ENCODE measurements at regions not wholly inside any gene's neighbourhood (a gene's known extent, or its start where the extent isn't known, plus 50 kb on each side); places are given as distances from the start of the nearest gene placed in this dataset.

GRCh38 chr6:145336119-145336518 is 399.2 kb downstream of the EPM2A start:
- H3K9me3 ChIP-seq = no peaks in the 10 kb centered on the region
- TF ChIP-seq POLR2A (IDR thresholded peaks at IDR 0.05) = no peak
- no peak for TF ChIP-seq CTCF (IDR thresholded peaks at IDR 0.05)
- DNase-seq = no peak
- no peaks in the 10 kb centered on the region for H3K4me1 ChIP-seq
- H3K36me3 ChIP-seq = no peaks in the 10 kb centered on the region
- H3K4me3 ChIP-seq = no peak overlapping the region
- no peaks in the 10 kb centered on the region for H3K27me3 ChIP-seq
- H3K27ac ChIP-seq = no peak overlapping the region

GRCh38 chr6:145339089-145339488 is 396.2 kb downstream of the EPM2A start:
- Histone ChIP-seq H3K36me3 (no peaks in the 10 kb centered on the region), H3K4me1 (no peaks in the 10 kb centered on the region), H3K4me3 (no peak overlapping the region), H3K9me3 (no peaks in the 10 kb centered on the region), H3K27ac (no peak overlapping the region), H3K27me3 (no peaks in the 10 kb centered on the region)
- TF ChIP-seq CTCF (IDR thresholded peaks at IDR 0.05) (no peak), POLR2A (IDR thresholded peaks at IDR 0.05) (no peak)
- no peak for DNase-seq

DNA sequence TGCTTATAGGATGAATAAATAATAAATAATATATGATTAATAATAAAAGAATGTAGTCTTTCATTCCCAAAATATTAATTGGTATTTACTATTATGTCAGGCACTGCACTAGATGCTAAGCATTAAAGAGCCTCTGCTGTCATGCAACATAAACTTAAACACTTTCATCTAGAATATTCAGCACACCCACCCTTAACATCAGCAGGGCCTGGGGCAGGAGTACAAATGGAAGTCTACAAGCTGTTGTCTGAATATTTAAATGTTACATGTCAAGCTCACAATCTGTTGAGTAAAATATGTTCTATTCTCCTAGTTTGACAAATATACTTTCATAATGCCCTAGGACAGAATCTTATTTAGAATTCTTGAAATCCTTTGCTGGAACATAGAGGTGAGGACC is 395.1 kb downstream of the EPM2A start:
- Histone ChIP-seq H3K4me1 (no peaks in the 10 kb centered on the region), H3K9me3 (no peaks in the 10 kb centered on the region), H3K27me3 (no peaks in the 10 kb centered on the region), H3K4me3 (no peak overlapping the region), H3K27ac (no peak overlapping the region), H3K36me3 (no peaks in the 10 kb centered on the region)
- TF ChIP-seq CTCF (IDR thresholded peaks at IDR 0.05) = no peak
- TF ChIP-seq POLR2A (IDR thresholded peaks at IDR 0.05) = no peak
- no peak for DNase-seq

GRCh38 chr6:145345094-145345493 is 390.2 kb downstream of the EPM2A start:
- no peak overlapping the region for H3K27ac ChIP-seq
- no peak for DNase-seq
- no peaks in the 10 kb centered on the region for H3K27me3 ChIP-seq
- H3K36me3 ChIP-seq = no peaks in the 10 kb centered on the region
- no peaks in the 10 kb centered on the region for H3K9me3 ChIP-seq
- H3K4me1 ChIP-seq = no peaks in the 10 kb centered on the region
- no peak overlapping the region for H3K4me3 ChIP-seq
- no peak for TF ChIP-seq CTCF (IDR thresholded peaks at IDR 0.05)
- no peak for TF ChIP-seq POLR2A (IDR thresholded peaks at IDR 0.05)

DNA sequence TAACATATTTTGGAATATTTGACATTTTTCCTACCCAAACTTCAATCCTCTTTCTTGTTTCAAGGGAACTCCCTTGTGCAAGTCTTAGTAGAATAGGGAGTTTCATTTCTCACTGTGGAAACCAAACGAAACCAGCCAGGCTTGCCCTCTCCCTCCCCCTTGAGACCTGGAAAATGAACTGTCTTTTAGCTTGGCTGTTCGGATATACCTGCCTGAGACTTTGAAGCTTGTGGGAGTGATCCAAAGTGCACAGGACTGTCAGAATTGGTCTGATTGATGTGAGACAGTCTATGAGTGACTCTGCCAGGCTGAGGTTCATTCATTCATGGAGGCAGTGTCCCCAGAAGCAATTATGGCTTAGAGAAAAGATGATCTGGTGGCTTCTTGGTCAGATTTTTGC is 388.1 kb downstream of the EPM2A start:
- no peak overlapping the region for H3K4me3 ChIP-seq
- H3K4me1 ChIP-seq = no peaks in the 10 kb centered on the region
- H3K27me3 ChIP-seq = no peaks in the 10 kb centered on the region
- no peak for TF ChIP-seq CTCF (IDR thresholded peaks at IDR 0.05)
- no peak for TF ChIP-seq POLR2A (IDR thresholded peaks at IDR 0.05)
- H3K9me3 ChIP-seq = no peaks in the 10 kb centered on the region
- no peaks in the 10 kb centered on the region for H3K36me3 ChIP-seq
- no peak overlapping the region for H3K27ac ChIP-seq
- DNase-seq = no peak

GRCh38 chr6:145349950-145350510 is 385.3 kb downstream of the EPM2A start:
- DNase-seq = no peak
- H3K27me3 ChIP-seq = no peaks in the 10 kb centered on the region
- no peaks in the 10 kb centered on the region for H3K9me3 ChIP-seq
- no peaks in the 10 kb centered on the region for H3K4me1 ChIP-seq
- no peaks in the 10 kb centered on the region for H3K36me3 ChIP-seq
- TF ChIP-seq CTCF (IDR thresholded peaks at IDR 0.05) = no peak
- TF ChIP-seq POLR2A (IDR thresholded peaks at IDR 0.05) = no peak
- H3K4me3 ChIP-seq = no peak overlapping the region
- no peak overlapping the region for H3K27ac ChIP-seq

Measured in Peyer's patch (tissue), 4 donors.